ENCODE measurements at regions not wholly inside any gene's neighbourhood (a gene's known extent, or its start where the extent isn't known, plus 50 kb on each side); places are given as distances from the start of the nearest gene placed in this dataset.

GRCh38 chr14:83419420-83419819 lies 1885.8 kb upstream of the SEL1L start:
- no peak for TF ChIP-seq PREB (CRISPR knock-in tag; IDR thresholded peaks at IDR 0.05; ENCODE audit: borderline replicate concordance)
- TF ChIP-seq CTCF (IDR thresholded peaks at IDR 0.05), result no peak
- TF ChIP-seq SP1 (CRISPR knock-in tag; conservative IDR thresholded peaks at IDR 0.05), result no peak
- no peak for TF ChIP-seq ESRRA (CRISPR knock-in tag; IDR thresholded peaks at IDR 0.05; ENCODE audit: borderline replicate concordance)
- no peak for TF ChIP-seq NR2C2 (CRISPR knock-in tag; IDR thresholded peaks at IDR 0.05)

Measured in WTC11 (cell line).